ENCODE measurements at regions not wholly inside any gene's neighbourhood (a gene's known extent, or its start where the extent isn't known, plus 50 kb on each side); places are given as distances from the start of the nearest gene placed in this dataset.

- no peak for ATAC-seq
- Mint-ChIP-seq H3K27ac (no peak overlapping the region), H3K9me3 (peaks cover 12% of the 10 kb centered on the region), H3K4me1 (peaks cover 18% of the 10 kb centered on the region), H3K27me3 (ENCODE audit: low read depth) (no peaks in the 10 kb centered on the region), H3K36me3 (peaks cover 12% of the 10 kb centered on the region), H3K4me3 (no peak overlapping the region)
- DNase-seq (ENCODE audit: low spot score) = no peak
- TF ChIP-seq ZNF121 (CRISPR knock-in tag; IDR thresholded peaks at IDR 0.05) (no peak), RELA (CRISPR knock-in tag; IDR thresholded peaks at IDR 0.05; ENCODE audit: borderline replicate concordance) (no peak), GABPB1 (CRISPR knock-in tag; IDR thresholded peaks at IDR 0.05) (peak; percentile 40; the same call in 1 of the 2 replicates), ATF1 (CRISPR knock-in tag; IDR thresholded peaks at IDR 0.05) (no peak), CBFB (CRISPR knock-in tag; IDR thresholded peaks at IDR 0.05; ENCODE audit: low read depth) (no peak), ZNF232 (CRISPR knock-in tag; IDR thresholded peaks at IDR 0.05) (no peak)
- TF ChIP-seq, protein P1, sequence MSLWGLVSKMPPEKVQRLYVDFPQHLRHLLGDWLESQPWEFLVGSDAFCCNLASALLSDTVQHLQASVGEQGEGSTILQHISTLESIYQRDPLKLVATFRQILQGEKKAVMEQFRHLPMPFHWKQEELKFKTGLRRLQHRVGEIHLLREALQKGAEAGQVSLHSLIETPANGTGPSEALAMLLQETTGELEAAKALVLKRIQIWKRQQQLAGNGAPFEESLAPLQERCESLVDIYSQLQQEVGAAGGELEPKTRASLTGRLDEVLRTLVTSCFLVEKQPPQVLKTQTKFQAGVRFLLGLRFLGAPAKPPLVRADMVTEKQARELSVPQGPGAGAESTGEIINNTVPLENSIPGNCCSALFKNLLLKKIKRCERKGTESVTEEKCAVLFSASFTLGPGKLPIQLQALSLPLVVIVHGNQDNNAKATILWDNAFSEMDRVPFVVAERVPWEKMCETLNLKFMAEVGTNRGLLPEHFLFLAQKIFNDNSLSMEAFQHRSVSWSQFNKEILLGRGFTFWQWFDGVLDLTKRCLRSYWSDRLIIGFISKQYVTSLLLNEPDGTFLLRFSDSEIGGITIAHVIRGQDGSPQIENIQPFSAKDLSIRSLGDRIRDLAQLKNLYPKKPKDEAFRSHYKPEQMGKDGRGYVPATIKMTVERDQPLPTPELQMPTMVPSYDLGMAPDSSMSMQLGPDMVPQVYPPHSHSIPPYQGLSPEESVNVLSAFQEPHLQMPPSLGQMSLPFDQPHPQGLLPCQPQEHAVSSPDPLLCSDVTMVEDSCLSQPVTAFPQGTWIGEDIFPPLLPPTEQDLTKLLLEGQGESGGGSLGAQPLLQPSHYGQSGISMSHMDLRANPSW (CRISPR knock-in tag; conservative IDR thresholded peaks at IDR 0.05; ENCODE audit: low read depth) = no peak
- CTCF ChIA-PET = no interaction called here
- POLR2A ChIA-PET = no interaction called here
Observed at GRCh38 chr5:93053825-93054224, 527.2 kb downstream of the NR2F1-AS1 start.

- Mint-ChIP-seq H3K9me3 (no peaks in the 10 kb centered on the region), H3K4me1 (no peaks in the 10 kb centered on the region), H3K27ac (no peak overlapping the region), H3K4me3 (no peak overlapping the region), H3K36me3 (no peaks in the 10 kb centered on the region), H3K27me3 (ENCODE audit: low read depth) (no peaks in the 10 kb centered on the region)
- POLR2A ChIA-PET = no interaction called here
- CTCF ChIA-PET = no interaction called here
- no peak for DNase-seq (ENCODE audit: low spot score)
- no peak for ATAC-seq
- TF ChIP-seq, protein P2, sequence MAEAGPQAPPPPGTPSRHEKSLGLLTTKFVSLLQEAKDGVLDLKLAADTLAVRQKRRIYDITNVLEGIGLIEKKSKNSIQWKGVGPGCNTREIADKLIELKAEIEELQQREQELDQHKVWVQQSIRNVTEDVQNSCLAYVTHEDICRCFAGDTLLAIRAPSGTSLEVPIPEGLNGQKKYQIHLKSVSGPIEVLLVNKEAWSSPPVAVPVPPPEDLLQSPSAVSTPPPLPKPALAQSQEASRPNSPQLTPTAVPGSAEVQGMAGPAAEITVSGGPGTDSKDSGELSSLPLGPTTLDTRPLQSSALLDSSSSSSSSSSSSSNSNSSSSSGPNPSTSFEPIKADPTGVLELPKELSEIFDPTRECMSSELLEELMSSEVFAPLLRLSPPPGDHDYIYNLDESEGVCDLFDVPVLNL (CRISPR knock-in tag; IDR thresholded peaks at IDR 0.05; ENCODE audit: borderline replicate concordance, low read depth) = no peak
- TF ChIP-seq CTCF (IDR thresholded peaks at IDR 0.05) (no peak), ZNF512 (CRISPR knock-in tag; IDR thresholded peaks at IDR 0.05; ENCODE audit: borderline replicate concordance) (no peak), FOXJ3 (CRISPR knock-in tag; IDR thresholded peaks at IDR 0.05; ENCODE audit: borderline replicate concordance) (no peak), AFF4 (CRISPR knock-in tag; IDR thresholded peaks at IDR 0.05; ENCODE audit: borderline replicate concordance) (no peak), ESRRA (CRISPR knock-in tag; IDR thresholded peaks at IDR 0.05; ENCODE audit: borderline replicate concordance) (no peak)
- TF ChIP-seq, protein P3, sequence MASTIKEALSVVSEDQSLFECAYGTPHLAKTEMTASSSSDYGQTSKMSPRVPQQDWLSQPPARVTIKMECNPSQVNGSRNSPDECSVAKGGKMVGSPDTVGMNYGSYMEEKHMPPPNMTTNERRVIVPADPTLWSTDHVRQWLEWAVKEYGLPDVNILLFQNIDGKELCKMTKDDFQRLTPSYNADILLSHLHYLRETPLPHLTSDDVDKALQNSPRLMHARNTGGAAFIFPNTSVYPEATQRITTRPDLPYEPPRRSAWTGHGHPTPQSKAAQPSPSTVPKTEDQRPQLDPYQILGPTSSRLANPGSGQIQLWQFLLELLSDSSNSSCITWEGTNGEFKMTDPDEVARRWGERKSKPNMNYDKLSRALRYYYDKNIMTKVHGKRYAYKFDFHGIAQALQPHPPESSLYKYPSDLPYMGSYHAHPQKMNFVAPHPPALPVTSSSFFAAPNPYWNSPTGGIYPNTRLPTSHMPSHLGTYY (CRISPR knock-in tag; IDR thresholded peaks at IDR 0.05) = no peak
Observed at GRCh38 chr5:93048858-93049257, 532.2 kb downstream of the NR2F1-AS1 start.
